ENCODE measurements at regions not wholly inside any gene's neighbourhood (a gene's known extent, or its start where the extent isn't known, plus 50 kb on each side); places are given as distances from the start of the nearest gene placed in this dataset.

DNA sequence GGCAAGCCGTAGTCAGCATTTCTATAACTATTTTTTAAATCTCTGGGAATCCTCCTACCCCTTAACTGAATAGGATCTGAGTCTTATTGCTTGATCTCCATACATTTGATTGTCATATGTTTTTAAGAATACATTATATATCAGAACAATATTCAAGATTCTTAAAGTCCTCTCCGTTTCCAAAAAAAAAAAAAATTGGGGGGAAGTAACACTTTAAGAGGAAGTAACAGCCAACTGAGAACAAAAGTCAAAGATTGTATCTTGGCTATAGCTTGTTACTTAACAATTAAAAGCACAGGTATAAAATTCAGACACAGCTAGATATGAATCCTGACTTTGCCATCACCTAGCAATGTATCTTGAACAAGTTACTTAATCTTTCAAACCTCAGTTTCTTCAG is 169.9 kb upstream of the ADO start:
- Mint-ChIP-seq H3K27ac (no peak overlapping the region), H3K4me1 (ENCODE audit: low read depth) (peaks cover 28% of the 10 kb centered on the region), H3K36me3 (ENCODE audit: low read depth) (peaks cover 2% of the 10 kb centered on the region), H3K9me3 (ENCODE audit: insufficient read depth) (no peaks in the 10 kb centered on the region), H3K4me3 (no peak overlapping the region), H3K27me3 (ENCODE audit: low read depth) (no peaks in the 10 kb centered on the region)
- POLR2A ChIA-PET = interaction anchor here (0.6 kb wide), 1 partner anchor 145 kb away, joined by 3 read pairs; no protein-coding TSS in a partner anchor
- CTCF ChIA-PET = interaction anchor here (0.9 to 6.8 kb wide), 6 partner anchors 13 to 182 kb away, joined by 3 to 82 read pairs (median 4); partner anchors contain the start of gene EGR2
- DNase-seq = no peak
- ATAC-seq = no peak

DNA sequence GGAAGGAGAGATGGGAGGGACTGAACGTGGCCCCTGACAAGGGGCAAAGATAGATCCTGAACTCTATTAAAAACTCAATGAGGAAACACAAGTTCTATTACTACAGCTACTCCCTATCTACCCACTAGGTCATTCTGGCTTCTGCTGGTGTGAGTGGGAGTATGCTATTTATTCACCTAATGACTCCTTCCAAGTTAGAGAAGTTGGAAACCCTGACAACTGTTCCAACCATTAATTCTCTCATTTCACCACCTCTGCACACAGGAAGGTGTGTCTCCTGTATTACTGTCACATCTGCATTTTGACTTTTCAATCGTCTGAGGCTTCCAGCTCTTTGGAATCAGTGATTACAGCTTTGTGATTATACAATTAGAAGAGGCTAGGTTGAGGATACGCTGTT is 169.4 kb upstream of the ADO start:
- DNase-seq (no peak), ATAC-seq (no peak)
- CTCF ChIA-PET = interaction anchor here (0.9 to 6.8 kb wide), 6 partner anchors 21 to 182 kb away, joined by 3 to 82 read pairs (median 4); partner anchors contain the start of gene EGR2
- H3K27ac Mint-ChIP-seq = no peak overlapping the region
- H3K4me3 Mint-ChIP-seq = no peak overlapping the region
- no peaks in the 10 kb centered on the region for H3K27me3 Mint-ChIP-seq (ENCODE audit: low read depth)
- H3K9me3 Mint-ChIP-seq (ENCODE audit: insufficient read depth) = no peaks in the 10 kb centered on the region
- POLR2A ChIA-PET = interaction anchor here (0.5 to 0.6 kb wide), 2 partner anchors 145 to 499 kb away, joined by 3 read pairs; no protein-coding TSS in a partner anchor
- peaks cover 28% of the 10 kb centered on the region for H3K4me1 Mint-ChIP-seq (ENCODE audit: low read depth)
- H3K36me3 Mint-ChIP-seq (ENCODE audit: low read depth) = peaks cover 2% of the 10 kb centered on the region

DNA sequence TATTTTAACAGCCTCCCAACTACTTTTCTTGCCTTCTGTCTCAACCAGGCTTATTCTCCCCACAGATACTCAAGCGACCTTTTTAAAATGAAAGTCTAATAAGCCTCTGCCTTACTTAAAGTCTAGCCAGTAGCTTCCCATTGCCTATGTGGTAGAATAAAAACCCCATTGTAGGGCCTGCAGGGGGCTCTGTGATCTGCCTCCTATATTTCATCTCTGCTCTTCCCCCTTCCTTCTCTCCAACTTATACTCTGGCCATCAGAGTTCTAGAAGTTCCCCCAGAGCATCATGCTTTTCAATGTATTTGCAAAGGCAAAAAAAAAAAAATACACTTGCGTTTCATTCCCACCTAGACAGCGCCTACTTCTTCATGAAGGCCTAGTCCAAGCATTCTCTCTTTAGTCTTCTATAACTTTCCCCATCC is 167.7 kb upstream of the ADO start:
- peaks cover 22% of the 10 kb centered on the region for H3K4me1 Mint-ChIP-seq (ENCODE audit: low read depth)
- no peak overlapping the region for H3K4me3 Mint-ChIP-seq
- ChIA-PET CTCF (interaction anchor here (0.6 to 6.8 kb wide), 20 partner anchors 10 to 517 kb away, joined by 3 to 82 read pairs (median 6); partner anchors contain the start of gene EGR2), POLR2A (interaction anchor here (1.0 to 3.8 kb wide), 10 partner anchors 14 to 496 kb away, joined by 3 to 31 read pairs (median 4); partner anchors contain the start of genes ADO, EGR2 and NRBF2)
- no peak overlapping the region for H3K27ac Mint-ChIP-seq
- DNase-seq (peak; percentile 47), ATAC-seq (peak; percentile 40)
- no peaks in the 10 kb centered on the region for H3K9me3 Mint-ChIP-seq (ENCODE audit: insufficient read depth)
- no peaks in the 10 kb centered on the region for H3K36me3 Mint-ChIP-seq (ENCODE audit: low read depth)
- H3K27me3 Mint-ChIP-seq (ENCODE audit: low read depth) = no peaks in the 10 kb centered on the region

DNA sequence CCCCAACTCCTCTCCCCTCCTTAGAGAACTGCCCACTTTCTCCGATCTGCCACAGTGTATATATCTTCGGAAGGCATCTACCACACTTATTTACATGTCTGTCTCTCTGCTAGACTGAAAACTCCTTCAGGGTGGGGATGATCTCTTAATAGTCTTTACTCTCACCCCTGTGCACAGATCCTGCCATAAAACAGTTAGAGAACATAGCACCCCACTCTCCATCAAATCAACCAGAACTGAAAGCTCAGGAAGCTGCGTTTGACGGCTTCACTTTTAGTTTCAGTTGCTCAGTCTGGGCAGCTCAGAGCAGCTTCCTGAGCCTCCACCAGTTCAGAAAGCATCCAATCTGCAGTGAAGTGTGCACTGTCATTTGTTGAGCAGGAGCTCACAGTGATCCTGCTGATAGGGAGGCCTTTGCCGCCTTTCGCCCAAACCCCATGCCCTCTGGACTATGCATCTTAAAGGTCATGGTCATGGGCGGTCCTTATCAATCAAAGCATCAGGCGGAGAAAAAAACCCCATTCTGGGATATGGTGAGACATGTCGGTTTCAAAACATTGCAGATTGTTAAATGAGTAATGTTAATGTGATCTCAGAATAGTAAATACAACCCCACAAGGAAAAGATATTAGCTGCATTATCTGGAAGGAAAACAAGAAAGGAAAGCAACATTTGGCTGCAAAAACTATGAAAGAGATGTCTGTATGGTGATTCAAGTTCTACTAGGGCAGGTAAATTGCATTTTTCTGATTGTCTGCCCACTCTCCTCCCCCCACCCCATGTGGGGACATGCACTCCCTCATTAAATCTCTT is 167.1 kb upstream of the ADO start:
- H3K36me3 Mint-ChIP-seq (ENCODE audit: low read depth) = no peaks in the 10 kb centered on the region
- POLR2A ChIA-PET = interaction anchor here (0.7 to 3.8 kb wide), 15 partner anchors 15 to 495 kb away, joined by 3 to 31 read pairs (median 4); partner anchors contain the start of genes ADO, EGR2 and NRBF2
- no peak overlapping the region for H3K4me3 Mint-ChIP-seq
- H3K4me1 Mint-ChIP-seq (ENCODE audit: low read depth) = peaks cover 16% of the 10 kb centered on the region
- CTCF ChIA-PET = interaction anchor here (0.7 to 6.8 kb wide), 21 partner anchors 10 to 497 kb away, joined by 3 to 82 read pairs (median 5); partner anchors contain the start of gene EGR2
- no peak overlapping the region for H3K27ac Mint-ChIP-seq
- no peaks in the 10 kb centered on the region for H3K27me3 Mint-ChIP-seq (ENCODE audit: low read depth)
- ATAC-seq (peak; percentile 96), DNase-seq (peak; percentile 82)
- no peaks in the 10 kb centered on the region for H3K9me3 Mint-ChIP-seq (ENCODE audit: insufficient read depth)

DNA sequence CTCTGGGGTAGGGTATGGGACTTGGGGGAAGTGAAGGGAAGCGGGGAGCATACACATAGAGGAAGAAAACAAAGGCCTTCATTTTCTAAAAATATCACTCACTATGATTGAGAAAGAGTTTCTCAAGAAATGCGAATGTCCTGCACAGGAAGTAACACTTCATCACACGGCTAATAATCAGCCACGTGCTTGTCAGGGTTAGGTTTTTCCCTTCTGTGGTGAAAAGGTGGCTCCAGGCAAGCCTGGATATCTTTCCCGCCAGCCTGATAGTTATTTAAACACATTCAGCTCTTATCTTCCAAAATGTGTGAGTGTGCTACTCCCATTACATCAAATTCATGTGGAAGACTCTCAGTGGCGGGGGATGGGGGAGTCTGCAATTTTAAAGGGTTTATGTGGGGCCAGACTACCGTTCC is 166.4 kb upstream of the ADO start:
- Mint-ChIP-seq H3K36me3 (ENCODE audit: low read depth) (no peaks in the 10 kb centered on the region), H3K9me3 (ENCODE audit: insufficient read depth) (no peaks in the 10 kb centered on the region), H3K27me3 (ENCODE audit: low read depth) (no peaks in the 10 kb centered on the region), H3K27ac (no peak overlapping the region), H3K4me3 (no peak overlapping the region), H3K4me1 (ENCODE audit: low read depth) (peaks cover 12% of the 10 kb centered on the region)
- ATAC-seq (no peak), DNase-seq (no peak)
- CTCF ChIA-PET = interaction anchor here (0.9 to 6.8 kb wide), 15 partner anchors 10 to 179 kb away, joined by 3 to 82 read pairs (median 6); partner anchors contain the start of gene EGR2
- POLR2A ChIA-PET = interaction anchor here (1.0 to 3.8 kb wide), 12 partner anchors 17 to 495 kb away, joined by 3 to 31 read pairs (median 4); partner anchors contain the start of genes ADO, EGR2 and NRBF2

DNA sequence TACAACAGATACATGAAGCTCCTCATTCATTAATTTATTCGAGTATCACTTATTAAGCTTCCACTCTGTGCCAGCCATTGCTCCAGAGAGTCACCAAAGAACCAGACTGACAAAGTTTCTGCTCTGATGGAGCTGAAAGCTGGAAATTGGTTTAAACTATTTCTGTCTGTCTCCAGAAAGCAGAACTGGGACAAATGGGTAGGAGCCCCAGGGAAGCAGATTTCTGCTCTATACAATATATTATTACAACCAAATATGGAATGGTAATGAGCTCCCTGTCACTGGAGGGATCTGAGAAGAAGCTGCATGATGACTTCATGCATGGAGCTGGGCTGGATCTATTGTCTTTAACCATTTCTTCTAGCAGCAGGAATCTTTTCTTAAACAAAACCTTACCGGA is 165.4 kb upstream of the ADO start:
- Mint-ChIP-seq H3K4me1 (ENCODE audit: low read depth) (peaks cover 12% of the 10 kb centered on the region), H3K9me3 (ENCODE audit: insufficient read depth) (no peaks in the 10 kb centered on the region), H3K27me3 (ENCODE audit: low read depth) (no peaks in the 10 kb centered on the region), H3K36me3 (ENCODE audit: low read depth) (no peaks in the 10 kb centered on the region), H3K4me3 (no peak overlapping the region), H3K27ac (no peak overlapping the region)
- ATAC-seq = no peak
- ChIA-PET POLR2A (interaction anchor here (3.7 to 3.8 kb wide), 2 partner anchors 94 to 178 kb away, joined by 26 to 31 read pairs; partner anchors contain the start of gene EGR2), CTCF (interaction anchor here (1.0 to 6.8 kb wide), 10 partner anchors 9 to 178 kb away, joined by 3 to 82 read pairs (median 5); partner anchors contain the start of gene EGR2)
- no peak for DNase-seq

DNA sequence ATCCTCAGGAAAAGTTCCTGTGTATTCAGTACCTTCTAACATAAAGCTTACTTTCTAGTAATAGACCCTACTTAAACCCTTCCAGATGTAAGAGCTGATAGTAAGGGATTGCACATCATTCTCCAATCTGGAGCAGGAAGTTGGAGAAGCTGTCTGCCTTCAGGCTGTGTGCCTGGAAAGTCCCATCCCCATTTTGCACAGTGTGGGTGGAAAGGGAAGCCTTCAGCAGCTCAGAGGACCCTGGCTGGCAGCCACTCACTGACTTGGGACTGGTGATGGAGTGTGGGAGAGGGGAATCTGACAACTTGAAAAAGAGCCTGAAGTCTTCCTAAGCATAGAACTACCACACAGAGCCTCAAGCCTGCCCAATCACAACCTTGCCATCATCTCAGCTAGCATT is 164.1 kb upstream of the ADO start:
- H3K4me1 Mint-ChIP-seq (ENCODE audit: low read depth) = peaks cover 3% of the 10 kb centered on the region
- ATAC-seq (no peak), DNase-seq (no peak)
- no peaks in the 10 kb centered on the region for H3K27me3 Mint-ChIP-seq (ENCODE audit: low read depth)
- no peaks in the 10 kb centered on the region for H3K36me3 Mint-ChIP-seq (ENCODE audit: low read depth)
- no peaks in the 10 kb centered on the region for H3K9me3 Mint-ChIP-seq (ENCODE audit: insufficient read depth)
- H3K4me3 Mint-ChIP-seq = no peak overlapping the region
- ChIA-PET POLR2A (interaction anchor here (0.7 to 1.1 kb wide), 3 partner anchors 95 to 737 kb away, joined by 3 to 5 read pairs (median 3); partner anchors contain the start of gene EGR2), CTCF (interaction anchor here (1.0 to 6.8 kb wide), 5 partner anchors 8 to 177 kb away, joined by 3 to 82 read pairs (median 12); partner anchors contain the start of gene EGR2)
- H3K27ac Mint-ChIP-seq = no peak overlapping the region

DNA sequence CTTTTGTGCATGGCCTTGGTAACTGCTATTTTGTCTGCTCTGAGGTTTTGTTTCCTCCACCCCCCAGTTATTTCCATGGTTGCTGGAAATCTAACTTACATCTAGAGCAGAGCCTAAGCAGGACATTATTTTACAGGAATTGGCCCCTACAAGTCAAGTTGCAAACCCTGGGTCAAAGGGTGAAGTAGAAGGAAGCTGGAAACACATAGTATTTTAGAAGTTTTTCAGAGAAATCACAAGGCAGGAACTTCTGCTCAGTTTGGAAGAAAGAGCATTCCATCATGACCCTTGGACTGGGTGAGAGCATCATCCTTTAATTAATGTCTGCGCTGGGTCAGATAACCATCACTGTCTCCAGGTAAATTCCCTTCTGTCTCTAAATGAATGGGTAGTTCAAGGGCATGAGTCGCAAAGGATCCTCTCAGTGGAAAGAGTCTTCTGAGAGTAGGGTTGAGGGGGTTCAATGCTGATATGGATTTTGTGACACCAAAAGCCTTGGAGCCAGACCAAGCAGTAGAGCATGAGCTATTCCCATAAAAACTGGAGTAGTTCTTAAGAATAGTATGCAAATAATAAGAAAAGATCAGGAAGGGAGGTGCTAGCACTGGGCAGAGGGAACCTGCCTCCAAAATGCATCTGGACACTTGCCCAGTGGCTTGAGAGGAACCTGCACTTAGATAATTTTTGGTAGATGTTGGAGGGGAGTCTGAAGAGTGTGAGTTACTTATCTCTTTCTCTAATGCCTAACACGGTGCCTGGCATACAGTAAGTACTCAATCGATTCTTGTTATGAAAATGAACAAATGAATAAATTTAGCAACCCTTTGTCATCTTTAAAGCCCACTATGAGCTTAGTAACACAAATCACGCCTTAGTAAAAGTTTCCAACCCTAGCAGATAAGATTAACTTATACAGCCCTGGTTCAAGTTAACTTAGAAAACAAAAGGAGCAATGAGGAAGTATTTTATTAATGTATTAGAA is 160.6 kb upstream of the ADO start:
- Mint-ChIP-seq H3K4me3 (no peak overlapping the region), H3K27me3 (ENCODE audit: low read depth) (no peaks in the 10 kb centered on the region), H3K36me3 (ENCODE audit: low read depth) (no peaks in the 10 kb centered on the region), H3K27ac (no peak overlapping the region), H3K9me3 (ENCODE audit: insufficient read depth) (no peaks in the 10 kb centered on the region), H3K4me1 (ENCODE audit: low read depth) (peaks cover 17% of the 10 kb centered on the region)
- DNase-seq = no peak
- CTCF ChIA-PET = no interaction called here
- no peak for ATAC-seq
- POLR2A ChIA-PET = no interaction called here

DNA sequence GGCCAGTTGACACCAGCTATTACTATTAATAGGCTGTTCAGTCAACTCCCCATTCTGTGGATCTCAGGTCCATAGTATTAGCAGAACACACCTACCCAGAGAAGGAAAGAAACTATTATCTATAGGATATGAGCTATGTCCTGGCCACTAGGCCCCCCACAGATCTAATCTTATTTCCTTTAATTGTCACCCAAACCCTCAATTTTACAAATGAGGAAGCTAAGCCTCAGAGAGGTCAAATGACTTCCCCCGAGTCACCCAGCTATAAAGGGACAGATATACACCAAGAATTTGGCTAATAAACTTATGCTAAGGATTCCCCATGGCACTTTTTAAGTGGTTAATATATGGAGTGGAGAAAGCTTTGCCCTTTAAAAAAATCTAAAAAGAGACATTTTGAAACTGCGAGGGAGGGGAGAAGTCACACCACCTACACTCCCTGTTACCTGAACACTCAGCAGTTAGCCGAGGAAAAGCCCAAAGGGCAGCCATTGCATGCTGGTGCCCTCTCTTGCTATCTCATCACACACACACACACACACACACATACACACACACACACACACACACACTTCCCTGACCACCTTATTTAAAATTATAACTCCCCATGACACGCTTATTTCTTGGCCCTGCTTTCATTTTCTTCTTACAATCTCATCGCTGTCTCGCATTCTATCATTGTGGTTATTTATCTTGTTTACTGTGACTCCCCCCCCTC is 157.0 kb upstream of the ADO start:
- Mint-ChIP-seq H3K27ac (peak overlapping the region; percentile 23), H3K4me3 (peak overlapping the region; percentile 7), H3K4me1 (ENCODE audit: low read depth) (peaks cover 21% of the 10 kb centered on the region), H3K9me3 (ENCODE audit: insufficient read depth) (no peaks in the 10 kb centered on the region), H3K27me3 (ENCODE audit: low read depth) (no peaks in the 10 kb centered on the region), H3K36me3 (ENCODE audit: low read depth) (peaks cover 2% of the 10 kb centered on the region)
- ChIA-PET CTCF (interaction anchor here (0.6 to 3.8 kb wide), 6 partner anchors 9 to 510 kb away, joined by 3 to 22 read pairs (median 5); partner anchors contain the start of gene EGR2), POLR2A (interaction anchor here (0.6 kb wide), 1 partner anchor 172 kb away, joined by 3 read pairs; no protein-coding TSS in a partner anchor)
- peak; percentile 55 for ATAC-seq
- no peak for DNase-seq

DNA sequence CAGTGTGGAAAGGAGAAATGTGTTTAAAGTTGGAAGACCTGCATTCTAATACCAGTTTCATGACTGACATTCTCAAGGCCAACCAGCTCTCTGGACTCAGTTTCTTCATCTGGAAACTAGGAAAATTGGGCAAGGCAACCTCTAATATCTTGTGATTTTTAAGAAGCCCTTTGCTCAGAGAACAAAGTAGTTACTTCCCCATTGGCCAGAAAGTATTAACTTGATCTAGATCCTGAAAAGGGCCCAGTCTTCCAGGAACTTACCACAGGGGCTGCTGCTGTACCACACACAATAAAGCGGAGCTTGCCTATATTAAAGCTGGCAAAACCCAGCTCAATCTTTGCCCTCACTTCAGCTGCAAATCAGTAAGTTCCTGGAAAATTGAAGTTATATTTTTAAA is 155.6 kb upstream of the ADO start:
- ATAC-seq (no peak), DNase-seq (no peak)
- POLR2A ChIA-PET = no interaction called here
- H3K36me3 Mint-ChIP-seq (ENCODE audit: low read depth) = peaks cover 2% of the 10 kb centered on the region
- no peaks in the 10 kb centered on the region for H3K27me3 Mint-ChIP-seq (ENCODE audit: low read depth)
- H3K9me3 Mint-ChIP-seq (ENCODE audit: insufficient read depth) = no peaks in the 10 kb centered on the region
- CTCF ChIA-PET = interaction anchor here (0.8 to 3.8 kb wide), 6 partner anchors 10 to 170 kb away, joined by 3 to 22 read pairs (median 3); no protein-coding TSS in a partner anchor
- peaks cover 23% of the 10 kb centered on the region for H3K4me1 Mint-ChIP-seq (ENCODE audit: low read depth)
- H3K27ac Mint-ChIP-seq = no peak overlapping the region
- H3K4me3 Mint-ChIP-seq = no peak overlapping the region

All from activated CD8-positive, alpha-beta T cell treated with anti-CD3 and anti-CD28 coated beads, Interleukin-2, amount 10 ng/mL, durations not matched to agents 7 days and 5 days (primary cell).